GM21723 (cell line): ENCODE measurements at regions not wholly inside any gene's neighbourhood (a gene's known extent, or its start where the extent isn't known, plus 50 kb on each side); places are given as distances from the start of the nearest gene placed in this dataset.

ENCODE experiments used
- ATAC-seq: cut with Tn5 transposase; IDR thresholded peaks from one replicate; pipeline ENCODE4 v1.9.1; 2021; ENCODE audit warnings: mild to moderate bottlenecking, moderate library complexity; ENCODE audit not compliant: unreplicated experiment

DNA sequence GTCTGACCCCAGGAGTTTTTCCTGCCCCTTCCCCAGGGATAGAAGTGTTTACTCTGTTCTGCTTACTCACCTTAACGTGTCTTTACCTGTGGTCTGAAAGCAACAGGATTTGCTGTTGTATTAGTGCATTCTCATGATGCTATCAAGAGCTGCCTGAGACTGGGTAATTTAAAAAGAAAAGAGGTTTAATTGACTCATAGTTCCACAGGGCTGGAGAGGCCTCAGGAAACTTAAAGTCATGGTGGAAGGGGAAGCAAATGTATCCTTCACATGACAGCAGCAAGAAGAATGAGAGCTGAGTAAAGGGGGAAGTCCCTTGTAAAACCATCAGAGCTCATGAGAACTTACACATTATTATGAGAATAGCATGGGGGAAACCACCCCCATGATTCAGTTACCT lies 240.4 kb downstream of the SNAPC1 start:
- no peak for ATAC-seq

DNA sequence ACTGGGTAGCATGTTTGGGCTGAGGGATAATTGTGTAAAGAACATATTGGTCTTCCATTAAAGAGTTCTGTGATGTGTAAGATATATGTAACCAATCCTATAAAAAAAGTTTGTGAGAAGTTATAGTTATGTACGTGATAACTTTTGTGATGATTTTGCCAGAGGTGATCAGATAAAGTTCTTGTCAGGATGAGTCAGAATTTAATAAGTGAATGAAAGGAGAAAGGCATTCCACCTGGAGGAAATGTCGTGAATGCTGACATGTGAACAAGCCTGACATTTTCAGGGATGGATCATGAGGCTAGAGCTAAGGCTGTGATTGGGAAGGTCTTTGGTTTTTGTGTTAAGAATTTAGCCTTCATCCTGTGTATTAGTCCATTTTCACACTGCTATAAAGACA lies 241.5 kb downstream of the SNAPC1 start:
- ATAC-seq, result no peak

DNA sequence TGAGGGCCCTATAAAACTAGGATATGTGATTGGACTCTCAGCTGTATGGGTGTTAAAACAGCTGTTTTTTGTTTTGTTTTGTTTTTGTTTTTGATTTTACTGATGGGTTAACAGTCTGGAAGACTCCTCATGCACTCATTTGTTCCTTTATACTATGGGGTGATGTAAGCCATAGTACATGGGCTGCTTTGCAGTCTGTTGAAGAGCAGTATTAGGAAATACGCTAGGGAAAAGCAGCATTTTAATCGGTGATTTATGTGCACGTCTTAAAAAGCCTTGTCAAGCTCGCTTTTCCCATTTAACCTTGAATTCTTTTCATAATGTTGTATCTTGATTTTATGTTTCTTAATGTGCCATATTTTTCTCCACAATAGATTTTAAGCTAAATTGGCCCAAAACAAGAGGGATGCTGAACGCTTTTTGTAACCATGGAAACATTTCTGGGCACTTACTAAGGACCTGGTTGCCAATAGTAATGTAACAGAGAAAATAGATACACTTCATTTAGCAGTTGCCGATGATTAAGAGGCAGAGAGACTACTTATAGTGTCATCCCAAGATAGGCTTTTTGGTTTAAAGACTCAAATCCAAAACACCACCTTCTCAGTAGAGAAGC lies 244.0 kb downstream of the SNAPC1 start:
- ATAC-seq, result no peak

DNA sequence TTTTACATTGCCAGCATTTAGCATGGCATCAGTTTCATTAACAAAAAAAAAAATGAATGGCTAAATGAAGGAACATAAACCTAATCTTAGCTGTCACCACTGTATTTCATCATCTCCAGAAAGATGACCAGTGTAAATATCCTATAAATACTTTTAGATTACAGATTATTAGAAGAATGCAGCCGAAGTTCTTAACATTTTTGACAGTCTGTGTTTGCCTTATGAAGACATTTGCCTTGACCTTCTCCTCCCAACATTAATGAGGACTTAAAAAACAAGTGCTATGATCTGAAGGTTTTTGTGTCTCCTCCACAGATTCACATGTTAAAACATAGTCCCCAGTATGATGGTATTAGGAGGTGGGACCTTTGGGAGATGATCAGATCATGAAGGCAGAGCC lies 253.0 kb downstream of the SNAPC1 start:
- no peak for ATAC-seq

DNA sequence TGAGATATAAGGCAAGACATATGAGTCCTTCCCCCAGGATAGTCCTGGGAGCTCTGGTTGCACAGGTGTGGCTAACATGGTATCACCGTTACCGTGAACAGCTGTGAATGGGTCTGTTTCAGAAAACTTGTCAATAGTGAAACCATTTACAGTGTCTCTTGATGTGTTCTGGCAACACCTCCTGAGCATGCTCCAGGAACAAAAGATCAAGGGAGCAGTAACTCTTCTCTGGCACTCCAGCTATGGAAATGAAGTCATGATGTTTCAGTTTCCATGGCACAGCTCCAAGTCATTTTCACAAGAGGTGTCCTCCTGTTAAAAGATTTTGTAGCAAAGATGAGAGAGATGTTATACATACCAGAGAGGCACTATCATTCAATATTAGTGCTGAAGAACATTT lies 253.7 kb downstream of the SNAPC1 start:
- no peak for ATAC-seq

DNA sequence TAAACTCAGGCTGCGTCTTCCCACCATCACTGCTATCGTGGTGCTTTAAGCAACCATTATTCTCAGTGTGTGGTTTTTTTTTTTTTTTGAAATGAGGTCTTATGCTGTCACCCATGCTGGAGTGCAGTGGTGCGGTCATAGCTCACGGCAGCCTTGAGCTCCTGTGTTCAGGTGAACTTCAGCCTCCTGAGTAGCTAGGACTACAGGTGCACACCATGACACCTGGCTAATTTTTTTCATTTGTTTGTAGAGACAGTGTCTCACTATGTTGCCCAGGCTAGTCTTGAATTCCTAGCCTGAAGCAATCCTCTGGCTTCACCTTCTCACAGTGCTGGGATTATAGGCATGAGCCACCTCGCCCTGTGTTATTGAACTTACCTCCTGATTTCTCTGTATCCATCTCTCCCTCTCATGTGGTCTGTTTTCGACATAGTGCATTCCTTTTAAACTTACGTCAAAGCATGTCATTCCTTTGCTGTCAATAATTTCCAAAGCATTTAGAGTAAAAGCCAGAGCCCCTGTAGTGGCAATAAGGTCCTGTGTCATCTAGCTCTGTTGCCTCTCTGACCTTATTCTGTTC lies 255.5 kb downstream of the SNAPC1 start:
- ATAC-seq, result no peak

DNA sequence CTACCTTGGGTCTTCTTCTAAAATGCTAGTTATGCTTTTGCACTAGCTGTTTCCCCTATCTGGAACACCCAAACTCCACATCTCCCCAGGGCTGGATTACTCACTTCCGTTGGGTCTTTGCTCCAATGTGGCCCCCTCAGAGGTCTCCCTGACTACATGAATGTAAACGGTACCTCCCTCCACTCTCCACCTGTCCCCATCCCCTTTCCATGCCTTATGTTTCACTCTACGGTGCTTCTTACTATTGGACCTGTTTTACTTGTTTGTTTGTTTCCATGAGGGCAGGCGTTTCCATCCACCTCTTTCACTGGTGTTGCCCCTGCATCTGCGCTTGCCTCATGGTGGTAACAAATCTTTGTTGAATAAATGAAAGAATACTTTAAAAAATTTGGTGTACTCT lies 256.4 kb downstream of the SNAPC1 start:
- ATAC-seq, result no peak

DNA sequence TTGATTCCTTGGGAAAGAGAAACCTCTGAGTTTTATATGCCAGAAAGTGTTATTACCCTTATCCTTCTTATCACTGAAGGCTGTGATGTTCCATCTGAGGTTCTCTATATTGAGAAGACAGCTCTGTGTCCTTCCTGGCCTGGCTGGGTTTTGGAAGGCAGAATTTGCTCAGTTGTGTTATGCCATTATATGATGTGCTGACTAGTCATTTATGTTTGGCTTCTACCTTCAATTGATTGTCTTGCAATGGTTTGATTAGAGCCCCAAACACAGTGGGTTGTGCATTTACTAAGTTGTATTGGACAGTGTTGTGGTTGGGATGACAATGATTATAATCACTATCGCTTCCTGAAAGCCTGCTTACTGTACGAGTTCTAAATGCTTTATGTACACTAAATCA lies 265.7 kb downstream of the SNAPC1 start:
- ATAC-seq, result no peak

DNA sequence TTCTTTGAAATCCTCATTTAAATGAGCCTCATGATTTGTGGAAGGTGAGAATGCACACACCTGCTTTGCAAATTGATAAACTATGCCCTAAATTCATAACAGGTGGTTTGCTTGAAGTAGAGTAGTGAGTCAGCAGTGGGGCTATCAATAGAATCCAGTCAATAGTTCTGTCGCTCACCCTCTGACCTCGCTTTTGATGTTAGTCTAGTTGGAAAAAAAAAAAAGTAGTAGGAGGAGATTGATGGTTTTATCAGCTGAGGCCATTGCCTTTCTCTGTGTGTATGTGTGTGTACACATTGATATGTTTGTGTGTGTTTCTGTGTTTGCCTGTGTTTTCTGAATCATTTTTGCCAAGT lies 267.3 kb downstream of the SNAPC1 start:
- peak; percentile 60 for ATAC-seq

DNA sequence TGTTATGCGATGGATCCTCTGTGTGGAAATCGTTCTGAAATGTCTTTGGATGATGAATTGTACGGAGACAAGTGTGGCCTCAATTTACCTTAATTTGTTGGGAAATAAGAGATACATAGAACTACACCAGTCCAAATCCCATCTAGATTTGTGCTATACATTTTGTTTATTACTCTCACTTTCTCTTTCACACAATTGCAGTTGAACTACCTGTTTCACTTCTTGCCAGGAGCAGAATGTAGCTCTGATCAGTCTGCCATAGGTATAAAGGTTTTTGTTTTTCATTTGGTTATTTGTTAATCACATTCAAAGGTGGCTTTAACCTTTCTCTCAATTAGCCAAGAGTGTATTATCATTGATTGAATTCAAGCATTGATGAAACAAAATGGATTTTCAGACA lies 268.2 kb downstream of the SNAPC1 start:
- peak; percentile 65 for ATAC-seq

DNA sequence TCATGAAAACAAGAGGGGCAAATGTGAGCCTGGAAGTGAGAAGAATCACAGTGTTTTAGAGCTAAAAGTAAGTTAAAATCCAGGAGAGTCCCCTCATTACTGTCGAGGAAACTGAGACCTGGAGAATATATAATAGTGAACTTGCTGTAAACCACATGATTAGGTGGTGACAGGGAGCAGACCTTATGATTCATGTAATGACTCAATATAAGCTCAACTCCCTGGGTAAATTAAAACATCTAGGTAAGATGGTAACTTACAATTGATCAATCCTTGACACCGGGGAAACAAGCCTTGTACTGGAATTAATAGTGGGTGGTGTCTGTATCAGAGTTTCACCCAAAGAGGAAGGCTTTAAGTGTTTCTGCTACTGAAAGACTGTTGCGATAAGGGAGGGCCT lies 269.3 kb downstream of the SNAPC1 start:
- ATAC-seq, result no peak

DNA sequence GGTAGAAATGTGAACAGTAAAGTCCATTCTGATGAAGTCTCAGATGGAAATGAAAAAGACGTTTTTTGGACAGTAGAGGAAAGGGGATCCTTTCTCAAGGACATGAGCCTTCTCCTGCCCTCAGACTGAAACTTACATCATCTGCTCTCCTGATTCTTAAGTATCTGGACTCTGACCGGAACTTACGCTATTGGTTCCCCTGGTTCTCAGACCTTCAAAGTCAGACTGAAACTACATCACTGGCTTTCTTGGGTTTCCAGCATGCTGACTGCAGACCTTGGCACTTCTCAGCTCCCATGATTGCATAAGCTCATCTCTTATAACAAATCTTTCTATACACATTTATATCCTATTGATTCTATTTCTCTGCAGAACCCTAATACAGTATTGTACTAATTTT lies 291.0 kb downstream of the SNAPC1 start:
- ATAC-seq, result peak; percentile 96

DNA sequence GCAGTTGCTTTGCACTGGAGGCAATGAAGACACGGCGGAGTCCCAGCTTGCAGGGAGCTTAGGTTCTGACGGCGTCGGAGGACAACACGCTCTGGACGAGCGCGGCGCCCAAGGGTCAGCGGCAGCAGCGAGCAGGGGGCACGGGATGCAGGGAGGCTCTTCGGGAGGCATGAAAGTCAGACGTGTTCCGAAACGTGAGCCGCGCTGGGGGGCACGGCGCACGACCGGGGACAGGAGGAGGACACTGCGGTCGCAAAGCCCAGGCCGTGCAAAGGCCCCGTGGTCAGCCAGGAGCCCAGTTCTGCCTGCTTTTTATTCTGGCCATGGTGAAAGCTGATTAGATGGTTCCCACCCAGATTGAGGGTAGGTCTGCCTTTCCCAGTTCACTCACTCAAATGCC lies 294.6 kb downstream of the SNAPC1 start:
- no peak for ATAC-seq

DNA sequence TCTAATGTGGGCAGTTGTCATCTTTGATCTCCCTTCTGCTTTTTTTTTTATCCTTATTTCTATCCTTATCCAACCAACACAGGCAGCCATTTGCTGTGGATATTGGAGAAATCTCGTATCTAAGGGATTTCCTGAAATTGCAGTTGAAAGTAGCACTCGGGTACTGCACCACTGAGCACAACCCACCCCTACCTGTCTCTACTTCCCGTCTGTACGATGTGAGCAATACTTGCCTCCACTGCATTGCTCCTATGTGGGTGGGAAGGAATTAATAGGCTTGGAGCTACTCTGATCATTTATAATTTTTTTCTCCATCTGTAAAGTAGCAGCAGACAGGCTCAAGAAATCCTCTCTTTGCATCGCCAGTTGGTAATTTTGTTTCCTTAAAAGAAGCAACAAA lies 300.4 kb downstream of the SNAPC1 start:
- ATAC-seq, result no peak

DNA sequence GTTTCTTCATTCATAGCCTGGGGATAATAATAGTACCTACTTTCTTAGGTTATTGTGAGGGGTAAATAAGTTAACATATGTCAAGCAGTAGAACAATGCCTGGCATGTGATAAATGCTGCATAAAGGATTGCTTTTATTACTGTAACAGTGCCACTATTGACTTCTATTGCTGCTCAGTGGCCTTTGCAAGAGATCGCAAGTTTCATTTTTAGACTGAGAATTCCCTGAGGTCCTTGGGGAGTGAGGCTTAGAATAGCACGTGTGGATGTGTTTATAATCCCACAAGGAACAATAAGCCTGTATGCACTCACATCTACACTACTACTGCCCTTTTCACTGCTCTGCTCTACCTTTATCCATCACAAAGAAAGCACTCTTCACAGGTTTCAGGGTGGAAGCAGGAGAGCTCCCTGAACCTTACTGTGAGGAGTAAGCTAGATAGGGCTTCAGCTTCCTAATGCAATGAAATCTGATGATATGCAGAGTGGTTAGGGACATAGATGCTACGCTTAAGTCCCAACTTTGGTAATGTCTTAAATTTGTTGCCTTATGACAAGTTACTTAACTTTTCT lies 302.6 kb downstream of the SNAPC1 start:
- ATAC-seq, result no peak

DNA sequence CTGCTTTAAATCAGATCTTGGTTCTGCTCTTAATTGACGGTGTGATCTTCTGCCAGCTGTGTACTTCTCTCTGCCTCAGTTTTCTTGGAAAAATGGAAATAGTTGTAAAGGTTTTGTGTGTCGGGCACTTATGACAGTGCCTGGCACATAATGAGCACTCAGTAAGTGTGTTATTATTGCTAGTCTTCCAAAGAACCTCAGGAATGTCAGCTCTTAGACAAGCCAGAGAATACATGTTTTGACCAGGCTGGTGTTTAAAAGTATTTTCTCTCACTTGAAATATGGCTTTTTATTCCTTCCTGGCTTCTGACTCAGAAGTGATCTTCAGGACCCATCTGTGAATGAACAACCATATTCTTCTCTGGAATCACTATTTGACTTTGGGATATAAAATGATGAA lies 304.1 kb downstream of the SNAPC1 start:
- ATAC-seq, result no peak

DNA sequence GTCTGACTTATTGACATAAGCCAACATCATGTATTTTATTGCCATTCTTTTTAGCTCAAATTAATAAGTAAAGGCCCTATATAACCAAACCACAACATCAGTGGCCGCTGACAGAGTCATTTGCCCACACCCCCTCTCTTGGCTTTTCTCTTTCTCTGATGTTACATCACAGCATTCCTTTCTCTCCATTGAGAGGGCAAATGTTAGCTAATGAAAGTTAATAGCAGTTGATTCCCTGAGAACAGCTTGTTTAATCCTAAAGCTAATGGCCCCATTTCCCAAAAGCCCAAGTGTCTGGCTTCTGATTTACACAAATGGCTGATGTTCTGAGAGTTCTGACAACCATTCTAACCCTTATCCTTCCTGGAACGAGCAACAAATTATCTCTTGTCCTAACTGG lies 308.8 kb downstream of the SNAPC1 start:
- no peak for ATAC-seq

DNA sequence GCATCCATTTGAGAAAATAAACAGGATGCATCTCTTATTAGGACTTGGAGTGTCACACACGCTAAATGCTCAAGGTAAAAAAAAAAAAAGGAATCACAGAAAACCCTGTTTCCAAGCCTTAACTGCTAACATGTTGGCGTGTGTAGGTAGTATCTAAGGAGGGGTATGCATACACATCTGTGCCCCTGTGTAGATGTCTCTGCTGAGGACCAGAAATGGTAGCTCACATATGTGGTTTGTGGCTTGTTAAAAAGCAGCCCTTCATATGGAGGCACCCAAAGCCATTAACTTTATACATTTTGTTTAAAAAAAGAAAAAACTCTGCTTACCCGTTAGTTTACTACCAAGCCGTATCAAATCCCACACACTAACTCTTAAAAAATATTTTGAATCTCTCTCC lies 314.1 kb downstream of the SNAPC1 start:
- ATAC-seq, result no peak

DNA sequence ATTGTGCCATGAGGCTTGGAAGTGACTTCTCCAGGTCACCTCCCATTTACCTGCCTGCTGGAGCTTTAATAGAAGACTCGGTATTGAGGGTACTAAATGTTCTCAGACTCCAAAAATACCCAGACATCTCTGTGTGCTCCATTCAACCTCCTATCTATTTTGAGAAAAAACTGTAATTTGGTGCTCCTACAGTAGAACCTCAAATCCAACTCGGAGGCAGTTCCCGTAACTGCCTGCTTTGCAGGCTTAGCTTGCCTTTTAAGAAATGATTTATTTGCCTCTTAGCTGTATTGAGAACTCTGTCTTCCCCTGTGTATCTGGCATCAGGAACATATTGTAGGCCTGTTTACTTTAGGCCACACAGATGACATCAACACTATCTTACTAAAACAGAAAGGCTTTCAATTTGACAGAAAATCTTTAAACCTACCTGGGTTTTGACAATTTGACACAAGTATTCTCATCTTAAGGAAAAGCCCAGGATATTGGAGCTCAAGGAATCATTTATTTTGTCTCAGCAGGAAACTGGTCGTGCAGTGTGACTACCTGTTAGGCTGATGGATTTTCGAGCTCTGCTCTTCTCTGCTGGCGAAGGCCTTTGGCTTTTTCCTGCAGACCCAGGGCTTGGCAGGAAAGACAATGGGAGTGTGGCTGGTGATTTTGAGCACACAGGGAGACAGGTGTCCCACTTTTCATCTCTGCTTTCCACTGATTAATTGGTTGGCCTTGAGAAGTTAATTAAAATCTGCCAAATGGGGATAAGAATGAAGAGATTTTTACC lies 314.8 kb downstream of the SNAPC1 start:
- no peak for ATAC-seq

DNA sequence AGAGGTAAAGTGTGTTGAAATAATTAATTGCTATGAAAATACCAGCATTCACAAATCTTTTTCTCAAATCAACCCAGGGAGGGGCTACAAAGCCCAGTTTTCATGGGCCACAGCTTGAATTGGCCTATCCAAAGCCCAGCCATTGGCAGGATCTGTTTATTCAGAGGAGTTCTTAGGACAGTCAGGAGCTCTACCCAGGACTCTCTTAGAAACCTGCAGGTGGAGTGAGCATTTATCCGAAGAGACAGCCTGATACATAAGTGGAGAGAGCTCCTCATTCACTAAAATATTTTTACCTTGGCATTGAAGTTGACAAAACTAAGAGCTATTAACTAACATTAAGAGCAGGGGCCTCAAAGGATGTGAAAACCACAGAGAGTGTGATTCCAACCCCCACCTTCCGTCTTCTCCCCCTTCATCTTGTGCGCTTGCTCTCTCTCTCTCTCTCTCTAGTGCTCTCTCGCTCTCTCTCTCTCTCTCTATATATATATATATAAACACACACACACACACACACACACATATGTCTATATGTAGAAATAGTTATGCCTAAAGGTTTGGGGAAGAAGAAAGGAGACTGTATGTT lies 315.5 kb downstream of the SNAPC1 start:
- ATAC-seq, result no peak

DNA sequence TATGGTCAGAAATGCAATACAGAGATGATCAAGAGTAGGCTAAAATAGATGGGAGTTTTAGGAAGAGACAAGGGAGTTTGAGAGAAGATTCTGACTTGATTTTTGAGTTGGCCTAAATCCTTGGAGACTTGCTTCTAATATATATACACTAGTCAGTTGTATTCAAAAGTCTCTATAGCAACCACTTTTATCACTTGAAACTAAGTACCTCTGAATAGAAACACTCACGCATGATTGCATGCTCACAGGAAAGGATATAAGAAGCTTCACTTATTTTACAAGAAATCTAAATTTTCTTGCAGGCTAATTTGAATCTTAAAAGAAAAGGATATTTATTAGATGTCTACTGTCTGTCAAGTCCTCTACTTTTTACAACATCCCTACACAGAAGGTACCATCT lies 316.8 kb downstream of the SNAPC1 start:
- peak; percentile 60 for ATAC-seq
